LHCN-M2 (cell line): ENCODE measurements at regions not wholly inside any gene's neighbourhood (a gene's known extent, or its start where the extent isn't known, plus 50 kb on each side); places are given as distances from the start of the nearest gene placed in this dataset.
A peak's percentile ranks its signal among the peaks of the same experiment; 100 is the strongest.
"Not testable (repeated sequence)": the region's sequence is repeated elsewhere in the genome, so short reads cannot be mapped to it uniquely, and the experiment has no call there.

Source experiments
- DNase-seq: peaks from one replicate; pipeline ENCODE4 v3.0.0-alpha.2; 2012; ENCODE audit warnings: low read depth

GRCh38 chr10:114708084-114708483 is 50.0 kb upstream of the ABLIM1 start:
- no peak for DNase-seq

DNA sequence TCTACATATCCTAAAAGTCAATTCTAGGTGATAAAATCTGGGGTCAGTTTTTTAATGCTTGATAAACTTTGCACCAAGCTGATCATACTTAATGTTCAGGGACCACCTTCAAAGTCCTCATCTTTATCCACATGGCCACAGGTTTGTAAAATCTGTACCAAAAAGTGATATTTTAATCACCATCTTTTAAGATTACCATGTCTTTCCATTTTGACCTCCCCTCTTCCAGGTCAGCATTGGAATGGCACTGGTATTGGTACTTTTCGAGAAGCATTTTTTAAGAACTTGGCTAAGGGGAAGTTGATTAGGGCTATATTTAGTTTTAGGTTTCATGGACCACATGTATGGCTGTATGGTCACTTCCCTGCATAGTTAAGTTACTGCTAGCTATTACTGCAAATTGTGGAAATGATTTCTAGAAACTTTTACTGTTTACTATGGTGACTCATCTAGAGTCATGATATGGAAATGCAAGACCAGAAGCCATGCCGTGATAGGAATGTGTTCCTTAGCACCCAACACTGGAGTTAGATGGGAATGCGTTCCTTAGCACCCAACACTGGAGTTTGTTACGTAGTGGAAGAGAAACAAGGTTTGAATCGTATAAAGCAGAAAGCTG is 50.8 kb upstream of the ABLIM1 start:
- peak; percentile 71 for DNase-seq

DNA sequence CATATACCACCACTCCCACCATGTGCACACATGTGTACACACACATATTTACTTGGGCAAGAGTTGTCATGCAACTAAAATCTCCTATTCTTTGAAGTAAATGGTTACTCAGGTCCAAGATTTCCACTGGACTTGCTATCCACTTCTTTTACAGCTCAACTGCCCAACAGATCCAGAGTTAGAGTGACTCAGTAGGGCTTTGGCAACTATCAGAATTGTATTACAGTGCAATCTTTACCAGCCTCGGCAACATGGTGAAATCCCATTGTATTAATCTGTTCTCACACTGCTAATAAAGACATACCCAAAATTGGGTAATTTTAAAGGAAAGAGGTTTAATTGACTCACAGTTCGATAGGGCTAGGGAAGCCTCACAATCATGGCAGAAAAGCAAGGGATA is 51.9 kb upstream of the ABLIM1 start:
- peak; percentile 41 for DNase-seq

DNA sequence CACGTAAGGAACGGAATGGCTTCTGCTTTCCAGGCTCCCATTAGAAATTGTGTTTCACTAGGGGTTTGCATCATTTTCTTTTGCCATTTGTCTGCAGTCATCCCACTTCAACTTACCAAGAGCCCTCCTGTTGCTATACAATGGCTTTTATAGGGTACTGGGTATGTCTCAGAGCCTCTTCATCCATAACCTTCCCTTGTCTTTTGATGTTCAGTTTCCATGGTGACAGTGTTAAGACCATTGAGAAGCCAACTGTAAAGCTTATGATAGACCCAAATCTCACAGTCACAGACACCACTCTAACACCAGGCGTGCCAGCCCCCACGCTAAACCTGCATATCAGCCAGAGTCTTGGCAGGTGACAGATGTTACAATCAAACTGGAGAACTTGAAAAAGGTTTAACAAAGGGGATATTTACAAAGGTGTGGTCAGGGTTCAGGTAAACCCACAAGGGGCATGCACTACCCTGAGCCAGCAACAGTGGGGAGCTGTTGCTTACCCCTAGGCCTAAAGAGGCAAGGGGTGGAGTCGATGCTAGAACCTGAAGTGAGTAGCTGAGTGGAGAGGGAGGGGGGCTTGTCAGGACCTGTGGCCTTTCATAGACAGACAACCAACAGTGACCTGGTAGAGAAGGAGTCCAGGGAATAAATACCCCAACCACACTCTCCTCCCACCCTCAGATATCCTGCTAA is 53.2 kb upstream of the ABLIM1 start:
- DNase-seq: no peak

DNA sequence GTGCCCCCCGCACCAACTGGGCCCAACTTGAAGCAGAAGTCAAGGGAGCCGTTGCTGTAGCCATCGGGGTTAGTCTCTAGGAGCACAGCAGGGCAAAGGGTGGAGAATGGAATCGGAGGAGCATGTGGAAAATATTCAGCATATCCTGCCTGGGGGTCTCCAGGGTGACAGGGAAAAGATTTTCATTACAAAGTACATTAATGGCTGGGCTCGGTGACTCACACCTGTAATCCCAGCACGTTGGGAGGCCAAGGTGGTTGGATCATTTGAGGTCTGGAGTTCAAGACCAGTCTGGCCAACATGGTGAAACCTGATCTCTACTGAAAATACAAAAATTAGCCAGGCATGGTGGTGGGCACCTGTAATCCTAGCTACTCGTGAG is 53.8 kb upstream of the ABLIM1 start:
- DNase-seq: no peak

DNA sequence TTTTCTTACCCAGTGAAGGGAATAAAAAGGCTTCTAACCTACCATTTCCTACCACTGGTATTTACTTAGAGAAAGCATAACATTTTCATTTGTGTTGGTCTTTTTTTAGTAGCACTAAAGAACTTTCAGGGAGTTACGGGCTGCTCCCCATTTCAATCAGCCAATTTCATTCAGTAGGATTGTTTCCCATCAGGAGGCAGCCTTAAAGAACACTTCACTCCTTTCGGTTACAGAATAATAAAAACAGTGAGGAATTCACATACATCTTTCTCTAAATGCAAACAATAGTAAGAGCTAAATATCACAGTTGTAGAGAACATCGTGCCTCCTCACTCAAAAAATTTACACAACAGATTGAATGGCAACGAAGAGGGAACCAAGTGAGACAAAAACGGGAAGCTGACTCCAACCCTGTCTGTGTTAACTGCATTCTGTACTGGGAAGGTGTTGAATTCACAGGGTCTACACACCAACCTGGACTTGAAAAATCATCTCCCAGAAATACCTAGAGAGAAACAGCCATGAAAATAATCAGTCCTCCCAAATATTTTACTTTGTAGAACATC is 55.5 kb upstream of the ABLIM1 start:
- DNase-seq: no peak

- peak; percentile 83 for DNase-seq
These were observed 56.2 kb upstream of the ABLIM1 start for GRCh38 chr10:114714281-114714741.

- no peak for DNase-seq
These were observed 57.1 kb upstream of the ABLIM1 start for GRCh38 chr10:114715171-114715670.

GRCh38 chr10:114716811-114717404 is 58.8 kb upstream of the ABLIM1 start:
- no peak for DNase-seq

DNA sequence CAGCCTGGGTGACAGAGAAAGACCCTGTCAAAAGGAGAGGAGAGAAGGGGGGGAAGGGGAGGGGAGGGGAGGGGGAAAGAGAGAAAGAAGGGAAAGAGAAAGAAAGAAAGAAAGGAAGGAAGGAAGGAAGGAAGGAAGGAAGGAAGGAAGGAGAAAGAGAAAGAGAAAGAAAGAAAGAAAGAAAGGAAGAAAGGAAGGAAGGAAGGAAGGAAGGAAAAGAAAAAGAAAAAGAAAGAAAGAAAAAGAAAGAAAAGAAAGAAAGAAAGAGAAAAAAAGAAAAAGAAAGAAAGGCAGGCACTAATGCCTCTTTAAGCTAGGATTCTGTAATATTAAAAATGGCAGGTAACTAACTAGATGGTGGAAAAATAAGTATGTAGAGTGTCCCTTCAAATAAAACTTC is 59.8 kb upstream of the ABLIM1 start:
- DNase-seq: not testable (repeated sequence)

GRCh38 chr10:114718374-114718773 is 60.3 kb upstream of the ABLIM1 start:
- no peak for DNase-seq

DNA sequence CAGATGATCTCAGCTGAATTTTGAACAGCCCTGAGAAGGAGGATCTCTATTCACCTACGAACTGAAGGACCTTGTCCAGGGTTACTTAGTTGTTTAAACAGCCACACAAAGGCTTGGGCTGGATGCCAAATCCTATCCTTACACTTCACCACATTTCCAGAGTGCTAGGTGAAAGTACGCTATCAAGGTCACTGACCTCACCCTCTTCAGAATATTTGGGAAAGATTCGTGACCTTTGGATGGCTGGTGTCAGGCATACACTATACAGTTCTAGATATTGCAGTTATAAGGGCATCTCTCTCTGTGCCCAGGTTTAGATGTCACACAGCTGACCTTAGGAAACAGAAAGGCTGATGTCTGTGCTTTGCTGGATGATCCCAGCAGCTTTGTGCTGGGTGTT is 61.2 kb upstream of the ABLIM1 start:
- DNase-seq: no peak

DNA sequence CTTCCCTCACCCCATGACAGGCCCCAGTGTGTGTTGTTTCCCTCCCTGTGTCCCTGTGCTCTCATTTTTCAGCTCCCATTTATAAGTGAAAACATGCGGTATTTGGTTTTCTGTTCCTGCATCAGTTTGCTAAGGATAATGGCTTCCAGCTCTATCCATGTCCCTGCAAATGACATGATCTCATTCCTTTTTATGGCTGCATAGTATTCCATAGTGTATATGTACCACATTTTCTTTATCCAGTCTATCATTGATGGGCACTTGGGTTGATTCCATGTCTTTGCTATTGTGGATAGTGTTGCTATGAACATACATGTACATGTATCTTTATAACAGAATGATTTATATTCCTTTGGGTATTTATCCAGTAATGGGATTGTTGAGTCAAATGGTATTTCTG is 61.9 kb upstream of the ABLIM1 start:
- DNase-seq: not testable (repeated sequence)

GRCh38 chr10:114720685-114721278 is 62.7 kb upstream of the ABLIM1 start:
- no peak for DNase-seq

DNA sequence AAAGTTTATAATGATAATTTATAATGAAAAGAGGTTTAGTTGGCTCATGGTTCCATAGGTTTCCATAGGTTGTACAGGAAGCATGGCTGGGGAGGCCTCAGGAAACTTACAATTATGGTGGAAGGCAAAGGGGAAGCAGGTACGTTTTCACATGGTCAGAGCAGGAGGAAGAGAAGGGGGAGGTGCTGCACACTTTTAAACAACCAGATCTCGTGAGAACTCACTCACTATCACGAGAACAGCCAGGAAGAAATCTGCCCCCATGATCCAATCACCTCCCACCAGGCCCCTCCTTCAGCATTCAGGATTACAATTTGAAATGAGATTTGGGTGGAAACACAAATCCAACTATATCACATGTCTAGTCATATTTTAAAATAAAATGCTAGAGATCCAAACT is 64.1 kb upstream of the ABLIM1 start:
- DNase-seq: not testable (repeated sequence)

DNA sequence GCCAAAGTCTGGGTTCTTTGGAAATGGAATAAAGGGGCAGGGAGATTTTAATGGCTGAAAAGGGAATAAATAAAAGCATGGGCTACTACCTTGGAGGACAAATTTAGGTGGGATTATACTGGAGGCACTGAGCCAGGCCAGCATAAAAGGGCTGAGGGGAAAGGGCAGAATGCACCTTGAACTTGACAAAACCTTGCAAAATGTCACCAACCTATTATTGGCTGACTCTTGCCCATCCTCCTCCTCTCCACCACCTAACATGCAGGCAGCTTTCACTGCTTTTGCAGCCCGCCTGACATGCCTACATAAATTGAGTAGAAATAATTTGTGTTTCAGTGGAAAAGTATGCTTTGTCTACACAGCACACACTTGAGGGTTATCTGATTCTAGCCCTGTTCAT is 65.3 kb upstream of the ABLIM1 start:
- DNase-seq: no peak

GRCh38 chr10:114723991-114724715 is 66.1 kb upstream of the ABLIM1 start:
- no peak for DNase-seq

GRCh38 chr10:114724716-114725106 is 66.6 kb upstream of the ABLIM1 start:
- DNase-seq: no peak

DNA sequence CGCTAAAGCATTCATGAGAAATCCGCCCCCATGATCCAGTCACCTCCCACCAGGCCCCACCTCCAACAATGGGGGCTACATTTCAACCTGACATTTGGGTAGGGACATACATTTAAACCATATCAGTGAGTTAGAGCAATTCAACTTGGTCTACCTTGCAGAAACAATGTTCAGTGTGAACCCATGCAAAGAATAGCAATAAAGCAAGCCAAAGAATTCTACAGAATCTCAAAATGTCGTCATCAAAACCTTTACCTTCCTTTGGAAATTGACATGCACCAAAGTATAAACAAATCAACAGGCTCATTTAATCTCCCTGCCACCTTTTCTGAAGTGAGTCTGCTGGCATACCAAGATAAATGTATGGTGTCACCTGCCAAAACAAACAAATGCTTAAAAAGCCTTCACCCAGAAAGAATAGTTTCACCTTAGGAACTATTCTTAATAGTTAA is 68.8 kb upstream of the ABLIM1 start:
- DNase-seq: no peak

DNA sequence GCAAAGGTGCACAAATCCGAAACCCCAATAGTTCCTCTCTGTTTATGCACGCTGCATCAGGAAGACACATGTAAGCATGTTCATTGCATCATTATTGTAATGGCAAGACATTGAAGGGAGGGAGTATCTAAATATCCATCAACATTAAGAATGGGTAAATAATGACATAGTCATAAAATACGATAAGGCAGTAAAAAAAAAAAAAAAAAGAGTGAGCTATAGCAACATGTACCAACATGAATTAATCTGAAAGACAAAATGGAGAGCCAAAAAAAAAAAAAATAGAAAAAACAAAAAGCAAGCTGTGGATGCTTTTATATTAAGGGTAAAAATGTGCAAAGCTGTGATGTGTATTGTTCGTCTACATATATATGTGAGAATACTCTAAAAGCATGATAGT is 70.2 kb upstream of the ABLIM1 start:
- DNase-seq: no peak

- no peak for DNase-seq
These were observed 71.1 kb upstream of the ABLIM1 start for GRCh38 chr10:114729103-114729659.
